ENCODE measurements at regions not wholly inside any gene's neighbourhood (a gene's known extent, or its start where the extent isn't known, plus 50 kb on each side); places are given as distances from the start of the nearest gene placed in this dataset.
"Not testable (repeated sequence)": the region's sequence is repeated elsewhere in the genome, so short reads cannot be mapped to it uniquely, and the experiment has no call there.

GRCh38 chr13:80497978-80498377 lies 157.1 kb upstream of the SPRY2 start:
- DNase-seq (ENCODE audit: low spot score): no peak

- no peak for DNase-seq (ENCODE audit: low spot score)
Observed at GRCh38 chr13:80497439-80497838, 156.5 kb upstream of the SPRY2 start.

GRCh38 chr13:80496721-80497397 lies 155.9 kb upstream of the SPRY2 start:
- DNase-seq (ENCODE audit: low spot score): no peak

- DNase-seq (ENCODE audit: low spot score): not testable (repeated sequence)
Observed at GRCh38 chr13:80490491-80490943, 149.6 kb upstream of the SPRY2 start.

GRCh38 chr13:80486402-80486801 lies 145.5 kb upstream of the SPRY2 start:
- DNase-seq (ENCODE audit: low spot score): no peak

GRCh38 chr13:80483157-80483556 lies 142.2 kb upstream of the SPRY2 start:
- DNase-seq (ENCODE audit: low spot score): no peak

- no peak for DNase-seq (ENCODE audit: low spot score)
Observed at GRCh38 chr13:80481588-80481987, 140.7 kb upstream of the SPRY2 start.

GRCh38 chr13:80477661-80478443 lies 136.9 kb upstream of the SPRY2 start:
- no peak for DNase-seq (ENCODE audit: low spot score)

GRCh38 chr13:80476953-80477352 lies 136.0 kb upstream of the SPRY2 start:
- no peak for DNase-seq (ENCODE audit: low spot score)

- DNase-seq (ENCODE audit: low spot score): no peak
Observed at GRCh38 chr13:80475718-80476117, 134.8 kb upstream of the SPRY2 start.

- no peak for DNase-seq (ENCODE audit: low spot score)
Observed at GRCh38 chr13:80473695-80474094, 132.8 kb upstream of the SPRY2 start.

- DNase-seq (ENCODE audit: low spot score): no peak
Observed at GRCh38 chr13:80469853-80470381, 129.0 kb upstream of the SPRY2 start.

GRCh38 chr13:80469105-80469852 lies 128.4 kb upstream of the SPRY2 start:
- no peak for DNase-seq (ENCODE audit: low spot score)

GRCh38 chr13:80465321-80465720 lies 124.4 kb upstream of the SPRY2 start:
- no peak for DNase-seq (ENCODE audit: low spot score)

- no peak for DNase-seq (ENCODE audit: low spot score)
Observed at GRCh38 chr13:80463673-80464352, 122.9 kb upstream of the SPRY2 start.

- no peak for DNase-seq (ENCODE audit: low spot score)
Observed at GRCh38 chr13:80462567-80462966, 121.6 kb upstream of the SPRY2 start.

- DNase-seq (ENCODE audit: low spot score): no peak
Observed at GRCh38 chr13:80462037-80462436, 121.1 kb upstream of the SPRY2 start.

GRCh38 chr13:80458543-80458942 lies 117.6 kb upstream of the SPRY2 start:
- DNase-seq (ENCODE audit: low spot score): no peak

GRCh38 chr13:80454245-80454644 lies 113.3 kb upstream of the SPRY2 start:
- no peak for DNase-seq (ENCODE audit: low spot score)

GRCh38 chr13:80452279-80452678 lies 111.4 kb upstream of the SPRY2 start:
- DNase-seq (ENCODE audit: low spot score): no peak

GRCh38 chr13:80451641-80452040 lies 110.7 kb upstream of the SPRY2 start:
- no peak for DNase-seq (ENCODE audit: low spot score)

- no peak for DNase-seq (ENCODE audit: low spot score)
Observed at GRCh38 chr13:80450386-80450785, 109.5 kb upstream of the SPRY2 start.
